H1 (cell line): ENCODE measurements at regions not wholly inside any gene's neighbourhood (a gene's known extent, or its start where the extent isn't known, plus 50 kb on each side); places are given as distances from the start of the nearest gene placed in this dataset.
A peak's percentile ranks its signal among the peaks of the same experiment; 100 is the strongest.

Experiments
- CTCF ChIA-PET: fragments of 300-600 bp; sonication (Branson Sonifier 250); formaldehyde crosslinking; loops from one replicate; lab custom pipeline; 2021; ENCODE audit not compliant: partially characterized antibody; lab: Charles Lee
- POLR2A ChIA-PET: fragments of 300-600 bp; sonication (Branson Sonifier 250); formaldehyde crosslinking; loops from one replicate; lab custom pipeline; 2021; ENCODE audit warnings: inconsistent platforms; ENCODE audit not compliant: partially characterized antibody; lab: Charles Lee
- DNase-seq, 2 experiments: peaks; one replicate each; pipeline versions ENCODE4 v3.0.0 to v3.0.0-alpha.2; 2010 to 2022; ENCODE audit warnings: low spot score in 2 of 2, low read depth in 1 of 2, mixed read lengths in 1 of 2
- FAIRE-seq: peaks from 2 replicates; lab custom pipeline; 2011; peaks lifted over from hg19 to GRCh38; lab: Jason Lieb, UNC
- H2AFZ ChIP-seq: 2 replicates; pipeline ENCODE4 v1.8.1; 2012; ENCODE audit warnings: low read length, inconsistent platforms
- H2AK5ac ChIP-seq: 2 replicates; pipeline ENCODE4 v1.6.1; 2013; ENCODE audit warnings: low read depth, low read length
- H2BK120ac ChIP-seq: replicated peaks from 2 replicates; pipeline ENCODE3; 2013; ENCODE audit warnings: low read depth, low read length, inconsistent platforms
- H2BK12ac ChIP-seq: 2 replicates; pipeline ENCODE4 v1.6.1; 2013; ENCODE audit warnings: low read depth, low read length
- H2BK15ac ChIP-seq: 2 replicates; pipeline ENCODE4 v1.6.1; 2013; ENCODE audit warnings: low read length
- H2BK20ac ChIP-seq: 2 replicates; pipeline ENCODE4 v1.6.1; 2013; ENCODE audit warnings: low read length
- H2BK5ac ChIP-seq: 2 replicates; pipeline ENCODE4 v1.6.1; 2013; ENCODE audit warnings: low read depth, low read length
- H3K14ac ChIP-seq: 2 replicates; pipeline ENCODE4 v1.6.1; 2013; ENCODE audit warnings: inconsistent platforms; ENCODE audit not compliant: insufficient read length
- H3K18ac ChIP-seq: 2 replicates; pipeline ENCODE4 v1.6.1; 2013; ENCODE audit warnings: low read length; ENCODE audit errors: extremely low read depth
- H3K23ac ChIP-seq: 2 replicates; pipeline ENCODE4 v1.6.1; 2013; ENCODE audit warnings: inconsistent platforms; ENCODE audit not compliant: insufficient read length
- H3K23me2 ChIP-seq: 2 replicates; pipeline ENCODE4 v1.6.1; 2013; ENCODE audit warnings: low read depth, low read length
- H3K27ac ChIP-seq: 2 replicates; pipeline ENCODE4 v1.6.1; 2011; ENCODE audit warnings: low read depth, low read length, inconsistent platforms
- H3K27me3 ChIP-seq, 4 experiments: replicated peaks in 1 of 4; 1 replicate in 1 of 4; 2 replicates in 3 of 4; pipeline versions ENCODE4 v1.6.1 to v1.8.1; 2011 to 2013; ENCODE audit warnings: low read length in 3 of 4, mild to moderate bottlenecking in 3 of 4, inconsistent platforms in 2 of 4, mixed read lengths in 2 of 4, moderate library complexity in 1 of 4; ENCODE audit not compliant: control insufficient read depth in 3 of 4, insufficient read depth in 3 of 4; ENCODE audit errors: extremely low read depth in 1 of 4
- H3K36me3 ChIP-seq, 4 experiments: 2 replicates each; pipeline versions ENCODE4 v1.6.1 to v1.8.1; 2011 to 2013; ENCODE audit warnings: mild to moderate bottlenecking in 4 of 4, low read length in 3 of 4, moderate library complexity in 2 of 4, control low read depth in 1 of 4, inconsistent platforms in 1 of 4; ENCODE audit not compliant: insufficient read depth in 4 of 4, control insufficient read depth in 2 of 4
- H3K4ac ChIP-seq: replicated peaks from 2 replicates; pipeline ENCODE3; 2013; ENCODE audit warnings: low read length, low read depth, mixed read lengths, inconsistent platforms; ENCODE audit not compliant: insufficient read length
- H3K4me1 ChIP-seq, 4 experiments: replicated peaks in 1 of 4; 1 replicate in 1 of 4; 2 replicates in 3 of 4; pipeline versions ENCODE4 v1.6.1 to v1.8.1; 2011 to 2013; ENCODE audit warnings: low read length in 3 of 4, inconsistent platforms in 2 of 4, mixed read lengths in 1 of 4; ENCODE audit not compliant: insufficient read depth in 4 of 4, control insufficient read depth in 3 of 4
- H3K4me2 ChIP-seq, 2 experiments: 2 replicates each; pipeline versions ENCODE4 v1.6.1 to v1.8.1; 2011 to 2013; ENCODE audit warnings: low read depth in 2 of 2, low read length in 2 of 2, control low read depth in 1 of 2, inconsistent platforms in 1 of 2, mild to moderate bottlenecking in 1 of 2; ENCODE audit not compliant: insufficient read depth in 1 of 2
- H3K4me3 ChIP-seq, 4 experiments: fragments of 200-600, 300-600 bp in 1 of 4; sonication (generic), shearing (Covaris generic), sonication (Bioruptor Twin) in 1 of 4; 2 replicates each; pipeline versions ENCODE4 v1.5.1 to v1.8.1; 2011 to 2016; ENCODE audit warnings: low read length in 4 of 4, low read depth in 3 of 4, control low read depth in 2 of 4, inconsistent platforms in 2 of 4, mild to moderate bottlenecking in 2 of 4, mixed read lengths in 1 of 4, moderate library complexity in 1 of 4; ENCODE audit not compliant: insufficient read depth in 2 of 4; ENCODE audit errors: extremely low read depth in 1 of 4
- H3K56ac ChIP-seq: replicated peaks from 2 replicates; pipeline ENCODE3; 2013; ENCODE audit warnings: low read depth, mild to moderate bottlenecking, mixed read lengths, low read length, inconsistent platforms; ENCODE audit not compliant: insufficient read length
- H3K79me1 ChIP-seq: 2 replicates; pipeline ENCODE4 v1.6.1; 2013; ENCODE audit warnings: low read depth, low read length, control low read depth
- H3K79me2 ChIP-seq, 2 experiments: 2 replicates each; pipeline versions ENCODE4 v1.6.1 to v1.8.1; 2012 to 2013; ENCODE audit warnings: low read length in 2 of 2, mild to moderate bottlenecking in 2 of 2, inconsistent platforms in 1 of 2; ENCODE audit not compliant: insufficient read depth in 2 of 2, control insufficient read depth in 1 of 2
- H3K9ac ChIP-seq, 4 experiments: replicated peaks in 1 of 4; 1 replicate in 1 of 4; 2 replicates in 3 of 4; pipeline versions ENCODE4 v1.6.1 to v1.8.1; 2011 to 2013; ENCODE audit warnings: low read depth in 3 of 4, low read length in 3 of 4, control low read depth in 2 of 4, mild to moderate bottlenecking in 2 of 4, moderate library complexity in 2 of 4, inconsistent platforms in 1 of 4; ENCODE audit errors: extremely low read depth in 1 of 4
- H3K9me3 ChIP-seq, 2 experiments: 2 replicates each; pipeline versions ENCODE4 v1.6.1 to v1.8.1; 2012 to 2013; ENCODE audit warnings: mild to moderate bottlenecking in 2 of 2, moderate library complexity in 2 of 2, control low read depth in 1 of 2, inconsistent platforms in 1 of 2, low read depth in 1 of 2, low read length in 1 of 2, mixed read lengths in 1 of 2; ENCODE audit not compliant: insufficient read depth in 2 of 2
- H4K20me1 ChIP-seq, 2 experiments: replicated peaks in 1 of 2; 2 replicates each; pipeline versions ENCODE3 to v1.8.1; 2011 to 2013; ENCODE audit warnings: inconsistent platforms in 2 of 2, low read length in 2 of 2, mild to moderate bottlenecking in 1 of 2; ENCODE audit not compliant: insufficient read depth in 2 of 2, control insufficient read depth in 1 of 2
- H4K5ac ChIP-seq: 2 replicates; pipeline ENCODE4 v1.6.1; 2013; ENCODE audit warnings: low read length, low read depth, mixed read lengths, inconsistent platforms; ENCODE audit not compliant: insufficient read length
- H4K8ac ChIP-seq: 2 replicates; pipeline ENCODE4 v1.8.0; 2013; ENCODE audit warnings: mild to moderate bottlenecking, moderate library complexity, low read length, inconsistent platforms; ENCODE audit not compliant: insufficient read depth; ENCODE audit errors: extremely low read depth
- H4K91ac ChIP-seq: replicated peaks from 2 replicates; pipeline ENCODE3; 2013; ENCODE audit warnings: low read length, mixed read lengths, inconsistent platforms; ENCODE audit not compliant: insufficient read length
- CTCF ChIP-seq, 3 experiments: IDR thresholded peaks; 1 replicate in 2 of 3; 2 replicates in 1 of 3; pipeline versions ENCODE4 v1.5.1 to v1.6.1; 2011; ENCODE audit warnings: low read length in 3 of 3, mild to moderate bottlenecking in 3 of 3, inconsistent platforms in 2 of 3, low read depth in 1 of 3, moderate library complexity in 1 of 3; ENCODE audit not compliant: insufficient read depth in 1 of 3; ENCODE audit errors: control extremely low read depth in 1 of 3
- GABPA ChIP-seq: IDR thresholded peaks from 2 replicates; pipeline ENCODE4 v1.6.1; 2011; ENCODE audit warnings: mild to moderate bottlenecking, low read length, moderate library complexity, borderline replicate concordance; ENCODE audit not compliant: insufficient read depth
- HDAC2 ChIP-seq, 2 experiments: fragments of 300-600 bp in 1 of 2; sonication (generic) in 1 of 2; IDR thresholded peaks; 2 replicates each; pipeline ENCODE4 v1.6.1; 2011 to 2012; ENCODE audit warnings: low read depth in 2 of 2, low read length in 2 of 2, mild to moderate bottlenecking in 2 of 2, moderate library complexity in 2 of 2, borderline replicate concordance in 1 of 2, inconsistent platforms in 1 of 2
- POLR2A ChIP-seq, 2 experiments: IDR thresholded peaks; 1 replicate in 1 of 2; 2 replicates in 1 of 2; pipeline ENCODE4 v1.6.1; 2011; ENCODE audit warnings: low read depth in 2 of 2, low read length in 2 of 2, mild to moderate bottlenecking in 2 of 2; ENCODE audit errors: control extremely low read depth in 1 of 2
- RFX5 ChIP-seq: IDR thresholded peaks from 2 replicates; pipeline ENCODE4 v1.6.1; 2011; ENCODE audit warnings: low read depth, low read length, improper control_type of control experiment, borderline replicate concordance
- RNF2 ChIP-seq: fragments of 200-900, 300-1000 bp; sonication (generic); IDR thresholded peaks from 2 replicates; pipeline ENCODE4 v1.7.1; 2016; ENCODE audit warnings: borderline replicate concordance, low read depth, mild to moderate bottlenecking, antibody characterized with exemption, low read length; ENCODE audit not compliant: poor library complexity, severe bottlenecking; ENCODE audit errors: missing control alignments
- SIX5 ChIP-seq: IDR thresholded peaks from 2 replicates; pipeline ENCODE4 v1.6.1; 2011; ENCODE audit warnings: mild to moderate bottlenecking, low read depth, low read length
- TAF7 ChIP-seq: optimal IDR thresholded peaks from 2 replicates; pipeline ENCODE3; 2011; ENCODE audit warnings: low read depth, mild to moderate bottlenecking, inconsistent platforms, low read length, moderate library complexity, borderline replicate concordance
- WGBS, 2 experiments: shearing (Covaris generic) in 1 of 2; methylation state at CpG; one replicate each; pipeline versions ENCODE4 v1.1.6 to v1.1.7; 2013 to 2015; ENCODE audit warnings: low lambda C conversion rate in 2 of 2, mixed read lengths in 2 of 2, inconsistent platforms in 1 of 2, low coverage in 1 of 2, missing lambda C conversion rate in 1 of 2; ENCODE audit not compliant: insufficient replicate concordance in 2 of 2, insufficient coverage in 1 of 2, insufficient read length in 1 of 2; ENCODE audit errors: extremely low coverage in 1 of 2, missing lambda C conversion rate in 1 of 2; 5-methylcytosine and 5-hydroxymethylcytosine counted together

- Histone ChIP-seq H3K4me3 (no peak overlapping the region), H3K23me2 (no peaks in the 10 kb centered on the region), H2BK12ac (no peak overlapping the region), H3K9me3 (peaks cover 0 to 6% of the 10 kb centered on the region in 2 experiments; a peak in 1 of 4 replicates), H4K20me1 (no peaks in the 10 kb centered on the region), H3K36me3 (no peaks in the 10 kb centered on the region), H3K18ac (no peak overlapping the region), H3K56ac (no peak overlapping the region), H4K5ac (no peak overlapping the region), H2BK20ac (no peak overlapping the region), H3K14ac (no peak overlapping the region), H3K79me1 (no peaks in the 10 kb centered on the region), H4K8ac (no peak overlapping the region), H3K27me3 (no peaks in the 10 kb centered on the region), H3K27ac (no peak overlapping the region), H2AK5ac (no peak overlapping the region), H2AFZ (no peak overlapping the region), H2BK5ac (peak overlapping the region; percentile 37; the same call in 1 of the 2 replicates), H3K4me2 (no peak overlapping the region), H4K91ac (peak overlapping the region; percentile 2), H2BK15ac (no peak overlapping the region), H3K4ac (no peak overlapping the region), H3K79me2 (no peaks in the 10 kb centered on the region), H3K23ac (no peak overlapping the region), H3K9ac (no peak overlapping the region), H3K4me1 (peaks cover 2 to 16% (median 8%) of the 10 kb centered on the region in 4 experiments; a peak in 6 of 7 replicates), H2BK120ac (peak overlapping the region; percentile 35)
- 86% methylated on average over 4 of the region's 4 CpGs; no CpG with 5 or more reads in 1 of the 2 experiments for WGBS, 2 experiments
- FAIRE-seq (no peak), DNase-seq (no peak)
- POLR2A ChIA-PET: no interaction called here
- CTCF ChIA-PET: no interaction called here
- TF ChIP-seq CTCF (IDR thresholded peaks at IDR 0.05; ENCODE audit: control extremely low read depth in 1 of 3, insufficient read depth in 1 of 3, low read depth in 1 of 3, low read length in 3 of 3) (no peak), GABPA (no peak), RFX5 (no peak), POLR2A (IDR thresholded peaks at IDR 0.05; ENCODE audit: control extremely low read depth in 1 of 2, low read depth in 2 of 2, low read length in 2 of 2) (no peak), RNF2 (no peak), SIX5 (no peak), HDAC2 (IDR thresholded peaks at IDR 0.05; ENCODE audit: borderline replicate concordance in 1 of 2, low read depth in 2 of 2, low read length in 2 of 2) (no peak), TAF7 (no peak)
Measured at GRCh38 chr3:16769525-16769924, 115.2 kb upstream of the PLCL2 start.
